ENCODE measurements at regions not wholly inside any gene's neighbourhood (a gene's known extent, or its start where the extent isn't known, plus 50 kb on each side); places are given as distances from the start of the nearest gene placed in this dataset.

DNA sequence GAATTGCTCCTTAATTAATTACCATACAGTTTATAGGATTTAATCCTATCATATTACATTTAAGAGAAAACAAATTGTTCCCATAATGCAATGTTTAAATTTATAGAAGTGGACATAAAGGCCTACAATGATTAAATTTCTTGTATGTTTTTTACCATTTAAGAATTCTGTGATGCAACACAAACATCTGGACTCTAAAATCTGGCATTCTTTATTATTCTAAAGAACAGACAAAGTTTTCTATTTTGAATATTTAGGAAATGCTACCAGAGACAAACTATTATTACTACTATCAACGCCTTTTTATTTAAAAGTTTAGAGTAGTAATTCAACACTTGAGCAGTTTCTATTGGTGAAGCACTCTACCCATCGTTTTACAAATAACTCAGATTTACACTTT lies 535.1 kb downstream of the TMX3 start:
- Histone ChIP-seq H4K5ac (ENCODE audit: insufficient read length, low read depth, low read length) (no peak overlapping the region), H3K79me2 (ENCODE audit: control insufficient read depth in 1 of 2, insufficient read depth in 2 of 2, low read length in 2 of 2) (no peaks in the 10 kb centered on the region), H2BK20ac (ENCODE audit: low read length) (no peak overlapping the region), H3K4me1 (replicated peaks in 1 of 4; ENCODE audit: control insufficient read depth in 3 of 4, insufficient read depth in 4 of 4, low read length in 3 of 4) (no peaks in the 10 kb centered on the region), H3K4me2 (ENCODE audit: insufficient read depth in 1 of 2, low read depth in 2 of 2, low read length in 2 of 2) (no peak overlapping the region), H2AK5ac (ENCODE audit: low read depth, low read length) (no peak overlapping the region), H3K27ac (ENCODE audit: low read depth, low read length) (no peak overlapping the region), H3K9me3 (ENCODE audit: insufficient read depth in 2 of 2, low read depth in 1 of 2, low read length in 1 of 2) (no peaks in the 10 kb centered on the region), H4K8ac (ENCODE audit: extremely low read depth, insufficient read depth, low read length) (no peak overlapping the region), H2BK5ac (ENCODE audit: low read depth, low read length) (no peak overlapping the region), H2AFZ (ENCODE audit: low read length) (no peak overlapping the region), H3K27me3 (replicated peaks in 1 of 4; ENCODE audit: control insufficient read depth in 3 of 4, extremely low read depth in 1 of 4, insufficient read depth in 3 of 4, low read length in 3 of 4) (no peaks in the 10 kb centered on the region), H3K56ac (replicated peaks; ENCODE audit: insufficient read length, low read depth, low read length) (no peak overlapping the region), H3K4ac (replicated peaks; ENCODE audit: insufficient read length, low read depth, low read length) (no peak overlapping the region), H2BK15ac (ENCODE audit: low read length) (no peak overlapping the region), H3K18ac (ENCODE audit: extremely low read depth, low read length) (no peak overlapping the region), H4K20me1 (replicated peaks in 1 of 2; ENCODE audit: control insufficient read depth in 1 of 2, insufficient read depth in 2 of 2, low read length in 2 of 2) (no peaks in the 10 kb centered on the region), H3K9ac (replicated peaks in 1 of 4; ENCODE audit: extremely low read depth in 1 of 4, low read depth in 3 of 4, low read length in 3 of 4) (no peak overlapping the region), H3K23ac (ENCODE audit: insufficient read length) (no peak overlapping the region), H3K4me3 (ENCODE audit: extremely low read depth in 1 of 4, insufficient read depth in 2 of 4, low read depth in 3 of 4, low read length in 4 of 4) (no peak overlapping the region), H2BK120ac (replicated peaks; ENCODE audit: low read depth, low read length) (no peak overlapping the region), H3K79me1 (ENCODE audit: low read depth, low read length) (no peaks in the 10 kb centered on the region), H4K91ac (replicated peaks; ENCODE audit: insufficient read length, low read length) (no peak overlapping the region), H3K23me2 (ENCODE audit: low read depth, low read length) (no peaks in the 10 kb centered on the region), H3K14ac (ENCODE audit: insufficient read length) (no peak overlapping the region), H3K36me3 (ENCODE audit: control insufficient read depth in 2 of 4, insufficient read depth in 4 of 4, low read length in 3 of 4) (no peaks in the 10 kb centered on the region), H2BK12ac (ENCODE audit: low read depth, low read length) (no peak overlapping the region)
- DNase-seq (ENCODE audit: low read depth in 1 of 2, low spot score in 2 of 2) (no peak), FAIRE-seq (no peak)
- TF ChIP-seq TBP (IDR thresholded peaks at IDR 0.05; ENCODE audit: low read depth, low read length) (no peak), ASH2L (IDR thresholded peaks at IDR 0.05; ENCODE audit: low read length) (no peak), SAP30 (IDR thresholded peaks at IDR 0.05; ENCODE audit: insufficient read depth, insufficient replicate concordance, low read length) (no peak), GABPA (IDR thresholded peaks at IDR 0.05; ENCODE audit: borderline replicate concordance, insufficient read depth, low read length) (no peak)
- TF ChIP-seq, protein P1, sequence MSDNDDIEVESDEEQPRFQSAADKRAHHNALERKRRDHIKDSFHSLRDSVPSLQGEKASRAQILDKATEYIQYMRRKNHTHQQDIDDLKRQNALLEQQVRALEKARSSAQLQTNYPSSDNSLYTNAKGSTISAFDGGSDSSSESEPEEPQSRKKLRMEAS (IDR thresholded peaks at IDR 0.05) = no peak
- 86% methylated on average over 2 of the region's 2 CpGs; no CpG with 5 or more reads in 1 of the 2 experiments for WGBS, 2 experiments (ENCODE audit: extremely low coverage in 1 of 2, insufficient coverage in 1 of 2, insufficient read length in 1 of 2, insufficient replicate concordance in 2 of 2, low coverage in 1 of 2, low lambda C conversion rate in 2 of 2, missing lambda C conversion rate in 1 of 2)
- POLR2A ChIA-PET (ENCODE audit: partially characterized antibody) = no interaction called here
- CTCF ChIA-PET (ENCODE audit: partially characterized antibody) = no interaction called here
